ENCODE measurements at regions not wholly inside any gene's neighbourhood (a gene's known extent, or its start where the extent isn't known, plus 50 kb on each side); places are given as distances from the start of the nearest gene placed in this dataset.

- CTCF ChIA-PET, result no interaction called here
- TF ChIP-seq CTCF (conservative IDR thresholded peaks at IDR 0.05; ENCODE audit: low read depth, low read length), result no peak
- TF ChIP-seq EZH2phosphoT487 (IDR thresholded peaks at IDR 0.05; ENCODE audit: borderline replicate concordance, low read length), result no peak
- TF ChIP-seq EZH2 (IDR thresholded peaks at IDR 0.05; ENCODE audit: low read length, unreplicated experiment), result no peak
- Histone ChIP-seq H3K9me3 (ENCODE audit: low read length) (no peaks in the 10 kb centered on the region), H3K9ac (ENCODE audit: low read length) (no peak overlapping the region), H4K20me1 (ENCODE audit: low read length) (no peaks in the 10 kb centered on the region), H2AFZ (ENCODE audit: low read length) (no peak overlapping the region), H3K4me1 (ENCODE audit: insufficient read depth, low read length) (no peaks in the 10 kb centered on the region), H3K79me2 (ENCODE audit: low read length) (no peaks in the 10 kb centered on the region), H3K27me3 (ENCODE audit: low read length) (no peaks in the 10 kb centered on the region), H3K27ac (ENCODE audit: low read length) (no peak overlapping the region), H3F3A (ENCODE audit: low read length, unreplicated experiment) (no peaks in the 10 kb centered on the region), H3K36me3 (ENCODE audit: low read depth, low read length) (no peaks in the 10 kb centered on the region), H3K9me2 (replicated peaks; ENCODE audit: low read length) (no peaks in the 10 kb centered on the region), H3K4me2 (ENCODE audit: low read length) (no peak overlapping the region), H3K4me3 (ENCODE audit: low read length) (no peak overlapping the region)
- ATAC-seq (no peak), DNase-seq (no peak)
- intact Hi-C loops (cut with micrococcal nuclease), result no loop called here
- POLR2A ChIA-PET (ENCODE audit: unreplicated experiment), result no interaction called here
- no TSS peak for BruUV-seq (replicated peaks)
These were observed 201.0 kb downstream of the FGF9 start for GRCh38 chr13:21871919-21872318.

GRCh38 chr13:21872795-21873194 is 201.9 kb downstream of the FGF9 start:
- Histone ChIP-seq H3K9ac (ENCODE audit: low read length) (no peak overlapping the region), H3K4me1 (ENCODE audit: insufficient read depth, low read length) (no peaks in the 10 kb centered on the region), H2AFZ (ENCODE audit: low read length) (no peak overlapping the region), H3K4me3 (ENCODE audit: low read length) (no peak overlapping the region), H3K9me2 (replicated peaks; ENCODE audit: low read length) (no peaks in the 10 kb centered on the region), H3K4me2 (ENCODE audit: low read length) (no peak overlapping the region), H3K79me2 (ENCODE audit: low read length) (no peaks in the 10 kb centered on the region), H4K20me1 (ENCODE audit: low read length) (no peaks in the 10 kb centered on the region), H3F3A (ENCODE audit: low read length, unreplicated experiment) (no peaks in the 10 kb centered on the region), H3K27ac (ENCODE audit: low read length) (no peak overlapping the region), H3K27me3 (ENCODE audit: low read length) (no peaks in the 10 kb centered on the region), H3K9me3 (ENCODE audit: low read length) (no peaks in the 10 kb centered on the region), H3K36me3 (ENCODE audit: low read depth, low read length) (no peaks in the 10 kb centered on the region)
- intact Hi-C loops (cut with micrococcal nuclease), result no loop called here
- DNase-seq (no peak), ATAC-seq (no peak)
- ChIA-PET POLR2A (ENCODE audit: unreplicated experiment) (no interaction called here), CTCF (no interaction called here)
- no TSS peak for BruUV-seq (replicated peaks)
- TF ChIP-seq EZH2 (IDR thresholded peaks at IDR 0.05; ENCODE audit: low read length, unreplicated experiment) (no peak), CTCF (conservative IDR thresholded peaks at IDR 0.05; ENCODE audit: low read depth, low read length) (no peak), EZH2phosphoT487 (IDR thresholded peaks at IDR 0.05; ENCODE audit: borderline replicate concordance, low read length) (no peak)

DNA sequence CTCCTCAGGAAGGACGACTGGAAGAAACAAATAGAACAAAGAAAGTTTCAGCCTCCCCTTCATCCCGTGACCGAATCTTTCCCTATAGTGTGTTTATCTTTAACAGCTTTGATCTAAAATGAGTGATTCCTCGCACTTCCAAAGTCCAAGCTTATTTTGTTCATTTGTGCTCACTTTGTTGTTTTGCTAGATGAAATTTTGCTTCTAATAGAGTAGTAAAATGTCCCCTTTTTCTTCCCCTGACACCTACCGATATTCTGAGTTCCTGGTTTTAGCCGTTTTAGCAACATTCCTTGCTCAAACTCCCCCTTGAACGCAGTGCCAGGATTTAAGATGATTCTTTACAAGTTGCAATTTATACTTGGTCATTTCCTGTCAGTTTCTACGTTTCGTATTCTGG is 204.2 kb downstream of the FGF9 start:
- no peak overlapping the region for H3K27ac ChIP-seq (ENCODE audit: low read length)

More for the DNA sequence above, 204.2 kb downstream of the FGF9 start:
- H3K9me2 ChIP-seq (replicated peaks; ENCODE audit: low read length), result no peaks in the 10 kb centered on the region
- no peaks in the 10 kb centered on the region for H3K36me3 ChIP-seq (ENCODE audit: low read depth, low read length)
- no peak overlapping the region for H3K4me2 ChIP-seq (ENCODE audit: low read length)
- no peaks in the 10 kb centered on the region for H4K20me1 ChIP-seq (ENCODE audit: low read length)
- H3K9ac ChIP-seq (ENCODE audit: low read length), result no peak overlapping the region
- DNase-seq, result no peak
- no peaks in the 10 kb centered on the region for H3K4me1 ChIP-seq (ENCODE audit: insufficient read depth, low read length)
- no TSS peak for BruUV-seq (replicated peaks)
- ChIA-PET POLR2A (ENCODE audit: unreplicated experiment) (no interaction called here), CTCF (no interaction called here)
- intact Hi-C loops (cut with micrococcal nuclease), result no loop called here
- TF ChIP-seq EZH2 (IDR thresholded peaks at IDR 0.05; ENCODE audit: low read length, unreplicated experiment) (no peak), CTCF (conservative IDR thresholded peaks at IDR 0.05; ENCODE audit: low read depth, low read length) (no peak), EZH2phosphoT487 (IDR thresholded peaks at IDR 0.05; ENCODE audit: borderline replicate concordance, low read length) (no peak)
- H2AFZ ChIP-seq (ENCODE audit: low read length), result no peak overlapping the region
- no peaks in the 10 kb centered on the region for H3F3A ChIP-seq (ENCODE audit: low read length, unreplicated experiment)
- ATAC-seq, result no peak
- no peak overlapping the region for H3K4me3 ChIP-seq (ENCODE audit: low read length)
- H3K9me3 ChIP-seq (ENCODE audit: low read length), result no peaks in the 10 kb centered on the region
- no peaks in the 10 kb centered on the region for H3K27me3 ChIP-seq (ENCODE audit: low read length)
- no peaks in the 10 kb centered on the region for H3K79me2 ChIP-seq (ENCODE audit: low read length)
